ENCODE measurements at regions not wholly inside any gene's neighbourhood (a gene's known extent, or its start where the extent isn't known, plus 50 kb on each side); places are given as distances from the start of the nearest gene placed in this dataset.

DNA sequence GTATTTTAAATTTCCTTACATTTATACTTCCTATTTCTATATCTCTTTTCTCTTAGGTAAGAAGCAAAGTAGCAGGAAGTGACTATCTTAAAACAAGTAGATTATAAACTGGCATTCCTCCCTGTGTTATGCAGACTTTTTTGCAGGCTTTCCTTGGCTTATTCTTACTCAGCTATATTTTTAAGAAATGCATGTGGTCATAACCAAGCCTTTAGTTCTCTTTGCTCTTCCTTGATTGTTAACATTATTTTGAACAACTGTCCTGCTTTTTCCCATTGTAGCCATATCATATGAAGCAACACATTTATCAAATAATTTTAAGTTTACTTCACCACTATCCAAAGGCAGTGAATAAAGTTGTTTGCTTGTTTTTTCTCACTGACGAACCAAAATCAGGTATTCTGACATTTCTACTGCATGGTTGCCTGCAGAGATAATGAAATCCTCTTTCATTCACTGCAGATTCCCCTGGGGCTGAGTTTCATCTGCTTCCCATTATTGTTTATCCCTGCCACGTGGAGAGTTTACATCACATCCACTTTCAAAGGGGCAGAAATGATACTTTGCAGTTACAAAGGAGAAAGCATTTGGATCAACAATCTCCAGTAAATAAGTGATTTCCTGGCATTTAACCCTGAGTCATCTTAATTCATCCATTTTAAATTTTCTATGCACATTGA lies 389.9 kb upstream of the SEMA3C start:
- TF ChIP-seq SIN3A (IDR thresholded peaks at IDR 0.05; ENCODE audit: borderline replicate concordance, insufficient read depth, low read length): no peak
- TF ChIP-seq, protein P1, sequence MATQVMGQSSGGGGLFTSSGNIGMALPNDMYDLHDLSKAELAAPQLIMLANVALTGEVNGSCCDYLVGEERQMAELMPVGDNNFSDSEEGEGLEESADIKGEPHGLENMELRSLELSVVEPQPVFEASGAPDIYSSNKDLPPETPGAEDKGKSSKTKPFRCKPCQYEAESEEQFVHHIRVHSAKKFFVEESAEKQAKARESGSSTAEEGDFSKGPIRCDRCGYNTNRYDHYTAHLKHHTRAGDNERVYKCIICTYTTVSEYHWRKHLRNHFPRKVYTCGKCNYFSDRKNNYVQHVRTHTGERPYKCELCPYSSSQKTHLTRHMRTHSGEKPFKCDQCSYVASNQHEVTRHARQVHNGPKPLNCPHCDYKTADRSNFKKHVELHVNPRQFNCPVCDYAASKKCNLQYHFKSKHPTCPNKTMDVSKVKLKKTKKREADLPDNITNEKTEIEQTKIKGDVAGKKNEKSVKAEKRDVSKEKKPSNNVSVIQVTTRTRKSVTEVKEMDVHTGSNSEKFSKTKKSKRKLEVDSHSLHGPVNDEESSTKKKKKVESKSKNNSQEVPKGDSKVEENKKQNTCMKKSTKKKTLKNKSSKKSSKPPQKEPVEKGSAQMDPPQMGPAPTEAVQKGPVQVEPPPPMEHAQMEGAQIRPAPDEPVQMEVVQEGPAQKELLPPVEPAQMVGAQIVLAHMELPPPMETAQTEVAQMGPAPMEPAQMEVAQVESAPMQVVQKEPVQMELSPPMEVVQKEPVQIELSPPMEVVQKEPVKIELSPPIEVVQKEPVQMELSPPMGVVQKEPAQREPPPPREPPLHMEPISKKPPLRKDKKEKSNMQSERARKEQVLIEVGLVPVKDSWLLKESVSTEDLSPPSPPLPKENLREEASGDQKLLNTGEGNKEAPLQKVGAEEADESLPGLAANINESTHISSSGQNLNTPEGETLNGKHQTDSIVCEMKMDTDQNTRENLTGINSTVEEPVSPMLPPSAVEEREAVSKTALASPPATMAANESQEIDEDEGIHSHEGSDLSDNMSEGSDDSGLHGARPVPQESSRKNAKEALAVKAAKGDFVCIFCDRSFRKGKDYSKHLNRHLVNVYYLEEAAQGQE (IDR thresholded peaks at IDR 0.05; ENCODE audit: insufficient read depth in 1 of 2, low read depth in 2 of 2, low read length in 2 of 2): no peak
- no peak for TF ChIP-seq POLR2AphosphoS5 (IDR thresholded peaks at IDR 0.05; ENCODE audit: low read depth, low read length)
- TF ChIP-seq TAF1 (IDR thresholded peaks at IDR 0.05; ENCODE audit: borderline replicate concordance, insufficient read depth, low read length): no peak
- TF ChIP-seq FOXP2 (optimal IDR thresholded peaks at IDR 0.05; ENCODE audit: borderline replicate concordance, extremely low read depth, extremely low read length, insufficient read depth): no peak

Data from PFSK-1 (cell line).